ENCODE measurements at regions not wholly inside any gene's neighbourhood (a gene's known extent, or its start where the extent isn't known, plus 50 kb on each side); places are given as distances from the start of the nearest gene placed in this dataset.

GRCh38 chr10:81479316-81479715, 395.7 kb upstream of the NRG3 start:
- TF ChIP-seq CTCF (IDR thresholded peaks at IDR 0.05) (no peak), POLR2AphosphoS5 (IDR thresholded peaks at IDR 0.05) (no peak), POLR2A (IDR thresholded peaks at IDR 0.05) (no peak)
